ENCODE measurements at regions not wholly inside any gene's neighbourhood (a gene's known extent, or its start where the extent isn't known, plus 50 kb on each side); places are given as distances from the start of the nearest gene placed in this dataset.

DNA sequence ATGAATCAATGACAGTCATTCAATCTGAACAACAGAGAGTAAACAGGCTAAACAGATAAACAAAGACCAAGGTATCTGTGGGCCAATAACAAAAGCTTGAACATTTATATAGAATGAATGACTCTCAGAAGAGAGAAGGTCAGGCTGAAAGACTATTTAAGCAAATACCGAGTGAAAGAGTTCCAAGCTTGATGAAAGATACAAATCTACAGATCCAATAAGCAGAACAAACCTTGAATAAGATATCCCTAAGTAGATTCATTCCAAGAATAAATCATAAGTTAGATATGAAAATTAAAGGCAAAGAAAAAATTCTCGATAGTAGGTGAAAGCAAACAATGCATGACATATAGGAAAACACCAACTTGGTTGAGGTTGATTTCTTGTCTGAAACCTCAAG, 376.4 kb upstream of the IGFBP3 start:
- TF ChIP-seq, protein P1, sequence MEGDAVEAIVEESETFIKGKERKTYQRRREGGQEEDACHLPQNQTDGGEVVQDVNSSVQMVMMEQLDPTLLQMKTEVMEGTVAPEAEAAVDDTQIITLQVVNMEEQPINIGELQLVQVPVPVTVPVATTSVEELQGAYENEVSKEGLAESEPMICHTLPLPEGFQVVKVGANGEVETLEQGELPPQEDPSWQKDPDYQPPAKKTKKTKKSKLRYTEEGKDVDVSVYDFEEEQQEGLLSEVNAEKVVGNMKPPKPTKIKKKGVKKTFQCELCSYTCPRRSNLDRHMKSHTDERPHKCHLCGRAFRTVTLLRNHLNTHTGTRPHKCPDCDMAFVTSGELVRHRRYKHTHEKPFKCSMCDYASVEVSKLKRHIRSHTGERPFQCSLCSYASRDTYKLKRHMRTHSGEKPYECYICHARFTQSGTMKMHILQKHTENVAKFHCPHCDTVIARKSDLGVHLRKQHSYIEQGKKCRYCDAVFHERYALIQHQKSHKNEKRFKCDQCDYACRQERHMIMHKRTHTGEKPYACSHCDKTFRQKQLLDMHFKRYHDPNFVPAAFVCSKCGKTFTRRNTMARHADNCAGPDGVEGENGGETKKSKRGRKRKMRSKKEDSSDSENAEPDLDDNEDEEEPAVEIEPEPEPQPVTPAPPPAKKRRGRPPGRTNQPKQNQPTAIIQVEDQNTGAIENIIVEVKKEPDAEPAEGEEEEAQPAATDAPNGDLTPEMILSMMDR (IDR thresholded peaks at IDR 0.05; ENCODE audit: low read depth, low read length, missing input control), result no peak
- TF ChIP-seq TAF1 (conservative IDR thresholded peaks at IDR 0.05) (no peak), JUND (IDR thresholded peaks at IDR 0.05) (no peak), YY1 (IDR thresholded peaks at IDR 0.05) (no peak), EGR1 (IDR thresholded peaks at IDR 0.05; ENCODE audit: low read depth in 2 of 2) (no peak), REST (IDR thresholded peaks at IDR 0.05) (no peak), RAD21 (IDR thresholded peaks at IDR 0.05) (no peak), ZBTB33 (IDR thresholded peaks at IDR 0.05) (no peak)
- TF ChIP-seq, protein P2, sequence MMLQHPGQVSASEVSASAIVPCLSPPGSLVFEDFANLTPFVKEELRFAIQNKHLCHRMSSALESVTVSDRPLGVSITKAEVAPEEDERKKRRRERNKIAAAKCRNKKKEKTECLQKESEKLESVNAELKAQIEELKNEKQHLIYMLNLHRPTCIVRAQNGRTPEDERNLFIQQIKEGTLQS (IDR thresholded peaks at IDR 0.05), result no peak

All from liver (tissue), 3 donors.